CMK (cell line): ENCODE measurements at regions not wholly inside any gene's neighbourhood (a gene's known extent, or its start where the extent isn't known, plus 50 kb on each side); places are given as distances from the start of the nearest gene placed in this dataset.
"Not testable (repeated sequence)": the region's sequence is repeated elsewhere in the genome, so short reads cannot be mapped to it uniquely, and the experiment has no call there.

Experiments
- DNase-seq: peaks from one replicate; pipeline ENCODE4 v3.0.0-alpha.2; 2010; ENCODE audit warnings: low read depth

DNA sequence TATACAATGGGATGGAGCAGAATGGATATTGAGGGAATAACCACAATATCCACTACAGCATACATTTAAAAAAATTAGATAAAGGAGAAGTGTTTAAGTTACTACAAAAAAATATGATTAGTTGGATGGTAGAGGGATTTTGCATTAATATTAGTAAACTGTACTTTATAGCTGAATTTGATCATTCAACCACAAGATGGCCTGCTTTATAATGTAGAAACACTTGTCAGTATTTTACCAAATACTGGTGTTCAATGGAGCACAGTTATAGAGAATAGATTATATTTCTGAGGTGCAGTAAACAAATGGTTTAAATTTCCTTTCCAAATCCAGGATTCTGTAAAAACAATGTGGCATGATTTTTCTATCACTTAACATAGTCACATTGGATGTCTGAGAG, 818.8 kb upstream of the CHORDC1 start:
- no peak for DNase-seq

DNA sequence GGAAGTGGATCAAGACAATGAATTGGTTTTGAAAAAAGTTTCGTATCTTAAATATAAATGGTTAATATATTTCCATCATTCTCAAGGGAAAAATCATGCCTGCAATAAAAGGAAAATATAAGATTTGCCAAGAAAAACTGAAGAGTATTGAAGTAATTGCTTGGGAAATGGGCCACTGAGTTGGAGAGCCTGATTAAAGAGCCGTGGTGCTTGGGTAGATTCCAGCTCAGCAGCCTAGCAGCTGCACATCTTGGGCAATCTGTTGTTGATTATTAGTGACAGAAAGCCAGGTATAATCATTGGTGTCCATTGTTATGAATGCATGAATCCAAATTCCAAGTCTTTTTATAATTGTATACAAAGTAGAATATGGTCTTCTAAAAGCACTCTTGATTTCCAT, 800.9 kb upstream of the CHORDC1 start:
- DNase-seq, result no peak

DNA sequence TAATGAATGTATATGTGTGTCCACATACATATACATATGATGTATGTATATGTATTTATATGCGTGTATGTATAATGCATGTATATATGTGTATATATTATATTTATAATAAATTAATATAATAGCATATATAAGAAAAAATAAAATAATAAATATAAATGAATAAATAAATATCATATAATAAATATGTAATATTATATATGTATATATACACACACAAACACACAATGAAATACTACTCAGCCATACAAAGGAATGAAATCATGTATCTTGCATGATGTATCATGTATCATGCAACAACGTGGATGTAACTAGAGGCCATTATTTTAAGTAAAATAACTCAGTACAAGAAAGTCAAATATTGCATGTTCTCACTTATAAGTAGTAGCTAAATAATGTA, 788.7 kb upstream of the CHORDC1 start:
- DNase-seq, result no peak

DNA sequence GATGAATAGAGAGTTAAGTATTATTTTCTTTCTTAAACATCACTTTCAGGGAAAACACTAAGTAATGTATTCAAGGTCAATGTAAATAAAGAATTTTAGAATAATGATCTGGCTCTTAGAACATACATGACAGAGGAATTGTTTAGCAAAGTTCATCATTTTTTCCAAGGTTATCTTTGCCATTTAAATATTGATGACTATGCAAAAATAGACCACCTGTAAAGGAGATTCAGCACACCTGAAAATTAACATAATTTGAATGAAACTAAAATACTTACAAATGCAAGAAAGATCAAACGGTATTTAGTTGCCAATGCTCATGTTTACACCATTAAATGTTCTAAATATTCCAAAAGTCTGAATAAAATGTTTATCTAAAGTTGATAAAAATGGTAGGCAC, 782.6 kb upstream of the CHORDC1 start:
- DNase-seq, result no peak

DNA sequence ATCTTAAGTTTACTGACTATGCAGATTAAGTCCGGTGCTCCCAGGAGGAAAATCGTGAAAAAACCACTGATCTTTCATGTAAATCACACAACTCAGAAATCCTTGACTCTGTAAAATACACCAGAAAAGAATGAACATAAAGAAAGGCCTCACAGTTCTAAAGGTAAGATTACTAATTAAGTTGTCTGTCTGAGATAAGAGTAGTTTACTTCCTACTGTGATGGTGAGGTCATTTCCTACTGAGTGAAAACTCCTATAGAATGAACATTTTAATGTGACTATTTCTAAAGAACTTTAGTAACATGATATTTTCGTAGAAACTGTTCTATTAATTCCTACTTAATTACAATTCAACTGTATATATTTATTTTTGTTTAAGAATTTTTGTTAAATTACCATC, 774.4 kb upstream of the CHORDC1 start:
- DNase-seq, result no peak

DNA sequence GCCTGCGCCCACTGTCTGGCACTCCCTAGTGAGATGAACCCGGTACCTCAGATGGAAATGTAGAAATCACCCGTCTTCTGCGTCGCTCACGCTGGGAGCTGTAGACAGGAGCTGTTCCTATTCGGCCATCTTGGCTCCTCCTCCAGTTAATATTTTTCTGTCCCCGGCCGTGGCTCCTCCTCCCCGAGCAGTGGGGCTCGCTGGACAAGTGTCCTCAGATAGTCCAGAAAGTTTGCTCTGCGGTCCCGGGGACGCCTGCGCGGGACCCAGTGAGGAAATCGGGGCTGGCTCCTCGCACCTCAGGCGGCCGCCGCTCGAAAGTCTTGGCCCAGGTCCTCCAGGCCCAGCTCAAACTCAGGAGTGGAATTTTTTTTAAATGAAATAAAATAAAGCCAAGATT, 749.3 kb upstream of the CHORDC1 start:
- not testable (repeated sequence) for DNase-seq

DNA sequence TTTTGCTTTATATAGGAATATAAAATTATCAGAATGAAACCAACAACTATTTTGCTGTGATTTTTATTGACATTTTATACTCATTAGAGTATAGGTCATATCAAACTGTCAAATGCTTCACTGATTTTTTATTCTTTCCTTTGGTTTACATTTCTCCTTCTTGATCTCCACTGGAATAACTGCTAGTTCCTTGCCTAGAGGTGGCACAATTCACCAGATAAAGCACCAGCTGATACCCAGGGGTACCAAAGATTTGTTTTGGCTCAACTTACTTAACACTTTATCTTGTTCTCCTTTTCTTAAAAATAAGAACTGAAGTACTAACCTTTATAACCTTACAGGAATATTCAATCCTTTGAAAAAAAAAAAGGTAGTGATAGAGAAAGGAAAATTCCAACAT, 725.1 kb upstream of the CHORDC1 start:
- DNase-seq, result no peak

DNA sequence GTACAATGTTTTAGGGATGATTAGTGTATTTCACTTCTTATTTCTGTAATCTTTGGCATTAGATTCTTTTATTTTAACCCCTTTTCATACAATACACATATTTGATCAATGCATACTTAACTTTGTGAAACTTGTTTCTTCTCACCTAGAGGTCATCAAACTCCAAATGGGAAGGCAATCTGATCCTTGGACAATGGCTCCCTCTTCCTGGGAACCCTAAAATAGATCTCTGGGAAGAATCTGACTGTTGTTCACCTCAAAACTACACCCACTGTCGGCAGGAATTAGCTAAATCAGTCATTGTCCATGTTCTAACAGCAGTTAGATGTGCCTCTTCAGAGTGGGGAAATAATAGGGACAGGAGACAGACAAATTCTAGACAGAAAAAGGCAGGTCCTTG, 707.4 kb upstream of the CHORDC1 start:
- DNase-seq, result no peak

DNA sequence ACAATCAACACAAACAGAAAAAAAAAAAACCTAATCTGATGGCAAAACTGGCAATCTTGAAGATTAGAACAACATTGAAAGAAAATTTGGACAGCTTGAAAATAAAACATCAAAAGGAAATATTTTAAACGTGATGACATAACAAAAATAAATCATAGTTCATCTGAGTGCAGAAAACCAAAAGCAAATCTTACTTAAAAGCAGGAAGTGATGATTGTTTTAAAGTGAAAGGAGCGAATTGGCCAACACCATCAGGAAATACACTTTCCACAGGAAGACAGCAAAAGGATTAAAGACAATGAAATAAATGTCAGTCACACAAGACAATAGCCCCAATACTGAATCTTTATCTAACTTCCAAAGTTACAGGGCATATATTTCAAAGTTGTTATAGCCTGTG, 696.5 kb upstream of the CHORDC1 start:
- no peak for DNase-seq

DNA sequence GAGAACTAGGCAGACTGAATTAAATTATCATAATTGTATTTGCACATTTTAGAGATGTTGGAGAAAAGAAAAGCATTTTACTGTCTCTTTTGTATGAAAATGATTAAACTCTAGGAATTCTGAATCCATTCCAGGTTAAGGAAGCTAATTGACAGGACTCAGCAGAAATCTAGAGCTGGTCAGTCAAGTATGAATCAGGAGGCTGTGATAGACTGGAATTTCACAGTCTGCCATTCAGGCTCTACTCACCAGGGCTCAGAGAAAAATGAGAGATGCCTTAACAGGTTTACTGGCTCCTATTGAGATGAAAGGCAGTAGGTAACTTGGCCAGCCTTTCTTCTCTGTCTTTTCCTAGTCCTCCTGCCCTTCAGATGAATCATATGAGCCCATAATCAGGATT, 693.9 kb upstream of the CHORDC1 start:
- DNase-seq, result no peak

DNA sequence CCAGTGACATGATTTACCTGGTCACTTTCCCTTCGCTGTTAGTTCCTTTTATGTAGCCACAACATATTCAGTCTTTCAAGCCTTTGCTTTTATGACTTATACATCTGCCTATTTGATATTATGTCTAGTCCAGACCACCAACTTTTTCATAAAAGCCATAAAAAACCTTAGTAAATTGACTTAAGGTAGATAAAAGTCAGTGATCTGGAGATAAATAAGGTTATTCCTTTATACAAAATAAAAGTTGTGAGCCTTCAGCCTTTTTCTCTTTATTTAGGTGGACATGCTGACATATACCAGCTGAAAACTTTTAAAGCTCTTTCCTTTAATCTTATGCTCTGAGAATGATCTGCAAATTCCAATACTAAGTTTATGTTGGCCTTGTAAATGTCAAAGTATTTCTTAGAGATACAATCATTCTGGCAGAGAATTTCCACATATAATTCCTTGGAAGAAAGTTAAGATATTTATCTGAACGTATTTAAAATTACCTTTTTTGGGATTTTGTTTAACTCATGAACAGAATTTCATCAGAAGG, 690.4 kb upstream of the CHORDC1 start:
- no peak for DNase-seq

DNA sequence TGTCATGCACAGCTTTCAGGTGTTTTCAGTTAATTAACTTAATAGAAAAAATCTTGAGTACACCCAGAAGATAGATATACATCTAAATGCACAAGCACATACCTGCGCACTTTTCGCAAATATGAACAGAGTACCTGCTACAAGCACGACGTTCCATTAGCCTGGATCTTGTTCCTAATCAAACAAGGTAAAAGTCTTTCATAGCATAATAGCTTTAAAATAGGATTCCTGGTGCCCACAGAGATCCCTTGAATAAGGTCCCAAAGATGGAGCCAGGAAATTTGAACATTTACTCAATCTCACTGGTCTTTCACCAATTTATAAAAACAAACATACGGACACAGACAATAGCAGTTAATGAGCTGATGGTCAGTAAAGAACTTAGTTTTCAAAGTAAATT, 689.8 kb upstream of the CHORDC1 start:
- DNase-seq, result no peak

DNA sequence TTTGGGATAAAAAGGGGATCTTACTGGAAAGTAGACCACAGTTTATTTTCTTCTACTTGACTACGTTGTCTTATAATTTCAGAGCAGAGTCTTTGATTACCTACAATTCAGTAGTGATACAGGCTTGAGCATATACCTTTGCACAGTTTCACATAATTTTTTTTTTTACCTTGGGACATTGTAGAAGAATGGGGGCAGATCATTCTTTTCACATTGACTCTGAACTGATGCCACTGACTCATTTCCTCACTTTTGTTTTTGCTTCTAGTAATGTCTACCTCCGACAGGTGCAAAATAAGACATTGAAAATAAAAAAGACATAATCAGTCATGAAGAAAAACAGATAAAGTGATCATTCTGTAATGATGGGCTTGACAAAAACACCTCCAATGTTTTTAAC, 688.3 kb upstream of the CHORDC1 start:
- no peak for DNase-seq

DNA sequence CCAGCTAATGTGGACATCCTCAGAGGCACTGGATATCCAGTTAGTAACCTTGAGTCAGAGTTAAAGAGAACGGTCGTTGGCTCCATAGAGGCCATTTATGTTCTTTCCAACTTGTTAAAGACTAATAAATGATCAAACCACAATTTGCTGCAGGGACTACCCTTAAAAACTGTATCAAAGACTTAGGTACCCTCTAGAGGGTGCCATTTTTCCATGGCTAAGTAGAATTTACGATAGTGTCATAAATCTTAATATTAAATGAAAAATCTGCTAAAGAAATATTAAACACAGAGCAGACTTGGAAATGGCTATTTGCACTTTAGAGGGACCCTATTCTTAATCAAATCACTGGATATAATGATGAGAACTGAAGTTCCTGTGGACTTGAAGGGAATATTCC, 685.2 kb upstream of the CHORDC1 start:
- no peak for DNase-seq

DNA sequence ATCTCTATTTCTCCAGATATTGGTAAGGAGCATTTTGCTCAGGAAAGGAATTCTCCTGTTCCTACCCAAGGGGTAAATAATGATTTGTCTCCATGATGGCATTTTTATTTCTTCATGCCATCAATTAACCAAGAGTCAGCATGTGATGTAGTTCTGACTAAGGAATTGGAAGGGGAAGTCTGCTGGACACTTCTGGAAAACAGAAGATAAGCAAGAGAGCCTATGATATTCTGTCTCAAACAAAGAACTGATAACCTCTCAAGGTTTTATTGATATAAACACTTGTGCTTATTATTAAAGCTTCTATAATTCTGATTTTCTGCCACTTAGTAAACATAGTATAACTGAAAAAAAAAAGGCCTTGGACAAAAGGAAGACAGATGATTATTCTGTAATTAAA, 673.0 kb upstream of the CHORDC1 start:
- no peak for DNase-seq

DNA sequence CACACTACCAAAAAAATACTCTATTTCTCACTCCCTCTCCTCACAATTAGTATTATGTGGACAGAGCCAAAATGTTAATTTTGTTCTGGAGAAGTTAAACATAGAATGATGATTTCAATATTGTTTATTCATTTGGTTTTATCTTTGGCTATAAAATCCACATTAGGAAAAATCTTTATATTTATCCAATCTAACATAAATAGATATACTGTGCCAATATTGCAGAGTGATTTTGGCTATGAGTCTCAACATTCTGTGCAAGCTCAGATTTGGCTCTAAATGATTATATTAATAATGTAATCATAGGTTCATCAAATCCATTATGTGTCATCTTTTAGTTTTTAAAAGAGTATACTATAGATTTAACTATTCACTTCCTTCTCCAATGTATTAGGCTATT, 667.5 kb upstream of the CHORDC1 start:
- no peak for DNase-seq

DNA sequence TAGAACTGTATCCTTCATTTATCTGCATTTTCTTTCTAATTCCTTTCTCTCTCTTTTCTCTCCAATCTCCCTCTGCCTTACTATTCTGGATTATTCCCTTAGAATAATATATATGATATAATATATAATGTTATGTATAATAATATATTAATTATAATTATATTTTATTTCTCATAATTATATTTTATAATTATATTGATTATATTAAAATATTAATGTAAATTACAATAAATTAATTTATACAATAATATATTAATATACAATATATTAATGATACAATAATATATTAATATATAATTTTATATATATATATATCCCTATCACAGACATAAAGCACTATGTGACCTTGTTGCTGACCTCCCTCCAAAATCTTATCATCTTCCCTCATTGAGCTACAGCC, 661.3 kb upstream of the CHORDC1 start:
- no peak for DNase-seq

DNA sequence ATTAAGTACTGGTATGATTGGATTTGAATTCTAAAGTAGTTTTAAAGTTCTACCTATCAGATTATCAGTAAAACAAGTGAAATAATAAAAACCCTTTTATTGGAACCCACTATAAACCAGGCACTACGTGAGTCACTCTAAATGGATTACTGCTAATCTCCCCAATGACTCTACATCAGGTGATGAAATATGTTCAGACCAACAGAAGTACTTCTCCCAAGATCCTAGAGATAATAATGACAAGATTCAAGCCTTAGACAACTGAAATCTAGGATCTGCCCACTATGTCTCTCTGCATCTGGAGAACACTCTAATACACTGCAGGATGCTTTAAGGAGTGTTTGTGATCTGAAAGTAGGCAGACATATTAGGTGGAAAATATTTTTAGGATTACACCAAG, 652.1 kb upstream of the CHORDC1 start:
- DNase-seq, result no peak

DNA sequence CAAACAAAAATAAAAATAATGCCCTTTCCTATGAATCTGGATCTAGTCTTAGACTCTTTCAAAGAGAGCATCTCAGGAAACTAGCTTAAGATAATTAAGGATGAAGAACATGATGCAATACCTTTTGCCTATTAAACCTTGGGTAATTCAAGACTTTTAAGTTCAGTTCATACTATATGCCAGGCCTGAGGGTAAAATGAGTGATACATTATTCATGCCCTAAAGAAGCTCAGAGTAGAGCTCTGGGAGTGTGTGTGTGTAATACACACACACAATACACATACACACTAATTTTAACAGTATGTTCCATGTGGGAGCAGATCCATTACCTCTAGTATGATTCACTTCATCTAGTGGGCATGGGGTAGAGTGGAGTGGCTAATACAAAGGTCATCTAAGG, 651.4 kb upstream of the CHORDC1 start:
- no peak for DNase-seq

DNA sequence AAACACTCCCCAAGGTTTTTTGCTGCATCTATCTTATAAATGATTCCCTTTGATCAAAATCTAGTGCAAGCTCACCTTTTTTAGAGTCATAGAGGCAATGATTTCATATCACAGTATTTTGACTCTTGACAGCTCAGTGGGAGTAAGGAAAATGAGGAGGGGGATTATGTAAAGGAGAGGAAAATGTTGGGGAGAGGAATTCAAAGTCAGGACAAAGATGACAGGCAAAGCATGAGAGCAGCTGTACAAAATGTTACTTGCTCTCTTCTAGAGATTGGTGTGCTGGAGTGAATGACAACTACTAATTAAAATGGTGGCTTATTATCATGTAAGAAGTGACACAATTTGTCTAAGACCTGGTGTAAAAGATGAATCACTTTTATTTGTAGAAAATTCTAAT, 644.6 kb upstream of the CHORDC1 start:
- no peak for DNase-seq

DNA sequence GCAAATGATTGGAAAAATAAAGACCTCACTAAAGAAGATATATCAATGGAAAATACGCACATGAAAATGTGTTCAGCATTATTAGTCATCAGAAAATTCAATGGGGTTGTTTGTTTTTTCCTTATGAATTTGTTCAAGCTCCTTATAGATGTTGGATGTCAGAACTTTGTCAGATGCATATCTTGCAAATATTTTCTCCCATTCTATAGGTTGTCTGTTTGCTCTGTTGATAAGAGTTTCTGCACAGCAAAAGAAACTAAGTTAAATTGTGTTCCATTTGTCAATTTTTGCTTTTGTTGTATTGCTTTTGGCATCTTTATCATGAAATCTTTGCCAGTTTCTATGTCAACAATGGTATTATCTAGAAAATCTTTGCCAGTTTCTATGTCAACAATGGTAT, 633.9 kb upstream of the CHORDC1 start:
- no peak for DNase-seq

DNA sequence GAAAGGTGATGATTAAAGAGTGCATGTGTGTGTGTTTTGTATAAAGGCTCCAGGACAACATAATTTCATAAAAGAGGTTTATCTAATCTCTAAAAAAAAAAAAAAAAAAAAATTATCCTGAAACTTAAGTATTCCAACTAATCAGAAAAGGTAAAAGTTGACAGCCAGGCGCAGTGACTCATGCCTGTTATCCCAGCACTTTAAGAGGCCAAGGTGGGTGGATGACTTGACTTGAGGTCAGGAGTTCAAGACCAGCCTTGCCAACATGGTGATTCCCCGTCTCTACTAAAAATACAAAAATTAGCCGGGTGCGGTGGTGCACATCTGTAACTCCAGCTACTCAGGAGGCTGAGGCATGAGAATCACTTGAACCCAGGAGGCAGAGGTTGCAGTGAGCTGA, 632.7 kb upstream of the CHORDC1 start:
- no peak for DNase-seq

DNA sequence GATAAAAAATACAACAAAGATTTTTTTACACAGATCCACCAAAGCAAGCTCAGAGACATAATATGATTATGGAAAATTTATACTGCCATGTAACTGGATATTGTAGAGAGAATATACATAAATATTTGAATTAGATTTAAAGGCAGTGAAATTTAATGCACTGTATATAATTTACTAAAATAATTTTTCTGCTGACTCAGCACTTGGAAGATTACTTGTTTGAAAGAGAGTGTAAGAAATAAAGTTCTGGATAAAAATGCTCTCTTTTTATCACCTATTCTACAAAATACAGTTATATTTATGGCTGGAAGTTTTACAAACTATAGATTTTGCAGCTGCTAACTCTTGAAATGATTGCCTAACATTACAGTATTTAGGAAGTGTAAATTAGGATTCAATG, 628.3 kb upstream of the CHORDC1 start:
- DNase-seq, result no peak

DNA sequence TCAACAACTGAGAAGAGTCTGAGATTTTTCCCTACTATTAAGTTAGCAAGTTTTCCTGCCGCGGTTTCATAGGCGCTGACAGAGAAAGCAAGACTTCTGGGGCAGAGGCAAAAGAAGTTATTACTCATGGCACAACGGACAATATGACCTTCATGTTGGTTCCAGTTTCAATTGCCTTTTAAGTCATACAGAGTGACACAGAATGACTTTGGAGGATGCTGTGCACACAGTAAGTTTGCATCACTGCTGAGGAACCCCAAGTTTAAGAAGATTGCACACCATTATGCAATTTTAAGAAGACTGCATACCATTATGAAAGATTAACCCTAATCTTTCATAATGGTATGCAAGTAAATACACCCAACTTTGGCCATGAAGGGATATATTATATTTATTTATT, 626.5 kb upstream of the CHORDC1 start:
- DNase-seq, result no peak

DNA sequence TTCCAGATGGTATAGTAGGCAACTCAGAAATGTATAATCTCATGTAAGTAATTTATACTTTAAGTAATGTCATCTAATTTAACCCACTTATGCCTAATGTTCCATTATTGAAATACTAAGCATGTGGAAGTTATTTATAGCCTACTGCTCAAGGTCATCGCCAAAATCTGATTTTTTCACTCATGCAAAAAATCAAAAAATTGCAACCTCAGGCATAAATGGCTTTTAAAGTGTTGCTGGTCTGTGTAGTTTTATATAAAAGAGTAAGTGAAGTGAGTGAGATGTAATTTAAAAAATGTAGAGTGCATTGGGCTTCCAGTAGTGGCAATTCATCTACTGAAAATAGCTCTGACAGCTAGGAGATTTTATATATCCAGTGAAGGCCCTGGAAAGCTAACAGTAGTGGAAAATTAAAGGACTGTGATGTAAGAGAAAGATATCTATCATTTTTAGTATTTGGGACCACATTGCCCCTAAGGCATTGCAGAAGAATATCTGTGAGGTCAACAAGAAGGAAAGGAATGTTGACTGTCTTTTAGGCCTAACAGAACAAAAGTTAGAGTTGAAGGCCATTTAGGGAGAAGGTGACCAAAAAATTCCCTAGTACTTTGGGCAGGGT, 624.5 kb upstream of the CHORDC1 start:
- DNase-seq, result no peak
